ENCODE measurements at regions not wholly inside any gene's neighbourhood (a gene's known extent, or its start where the extent isn't known, plus 50 kb on each side); places are given as distances from the start of the nearest gene placed in this dataset.
"Not testable (repeated sequence)": the region's sequence is repeated elsewhere in the genome, so short reads cannot be mapped to it uniquely, and the experiment has no call there.

DNA sequence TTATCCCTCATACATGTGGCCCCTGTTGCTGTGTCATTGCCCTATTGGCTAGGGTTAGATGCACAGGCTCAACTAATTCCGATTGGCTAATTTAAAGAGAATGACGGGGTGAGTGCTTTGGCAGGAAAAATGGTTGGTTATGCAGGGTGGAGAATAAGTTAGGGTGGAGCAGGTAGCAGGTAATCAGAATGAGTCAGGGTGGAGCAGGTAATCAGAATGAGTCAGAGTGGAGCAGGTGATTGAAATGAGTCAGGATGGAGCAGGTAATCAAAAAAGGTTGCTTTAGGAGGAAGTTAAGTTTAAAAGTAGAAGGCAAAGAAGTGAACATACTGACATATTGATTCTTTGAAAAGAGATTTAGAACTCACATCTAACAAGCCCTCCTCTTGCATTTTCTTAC lies 513.5 kb downstream of the EDEM1 start:
- not testable (repeated sequence) for DNase-seq

DNA sequence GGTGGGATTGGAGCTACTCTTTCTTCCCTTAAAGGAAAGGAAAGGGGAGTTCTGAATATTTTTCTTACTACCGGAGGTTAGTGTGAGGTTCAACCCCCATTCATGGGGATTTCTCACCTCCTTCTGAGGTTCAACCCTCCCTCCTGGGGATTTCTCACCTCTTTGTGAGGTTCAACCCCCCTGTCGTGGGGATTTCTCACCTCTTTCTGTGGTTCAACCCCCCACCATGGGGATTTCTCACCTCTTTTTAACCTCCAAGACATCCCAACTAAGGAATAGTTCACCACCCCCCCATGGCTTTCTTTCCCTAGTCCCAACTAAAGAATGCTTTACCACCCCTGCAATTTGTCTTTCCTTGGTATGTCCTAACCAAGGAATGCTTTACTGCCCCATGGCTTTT lies 520.3 kb downstream of the EDEM1 start:
- DNase-seq = no peak

DNA sequence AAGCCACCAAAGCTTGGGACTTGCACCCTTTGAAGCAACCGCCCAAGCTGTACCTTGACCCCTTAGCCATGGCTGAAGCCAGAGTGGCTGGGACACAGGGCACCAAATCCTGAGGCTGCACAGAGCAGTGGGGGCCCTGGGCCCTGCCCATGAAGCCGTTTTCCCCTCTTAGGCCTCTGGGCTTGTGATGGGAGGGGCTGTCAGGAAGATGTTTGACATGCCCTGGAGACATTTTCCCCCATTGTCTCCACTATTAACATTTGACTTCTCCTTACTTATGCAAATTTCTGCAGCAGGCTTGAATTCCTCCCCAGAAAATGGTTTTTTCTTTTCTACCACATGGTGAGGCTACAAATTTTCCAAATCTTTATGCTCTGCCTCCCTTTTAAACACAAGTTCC lies 522.2 kb downstream of the EDEM1 start:
- no peak for DNase-seq

DNA sequence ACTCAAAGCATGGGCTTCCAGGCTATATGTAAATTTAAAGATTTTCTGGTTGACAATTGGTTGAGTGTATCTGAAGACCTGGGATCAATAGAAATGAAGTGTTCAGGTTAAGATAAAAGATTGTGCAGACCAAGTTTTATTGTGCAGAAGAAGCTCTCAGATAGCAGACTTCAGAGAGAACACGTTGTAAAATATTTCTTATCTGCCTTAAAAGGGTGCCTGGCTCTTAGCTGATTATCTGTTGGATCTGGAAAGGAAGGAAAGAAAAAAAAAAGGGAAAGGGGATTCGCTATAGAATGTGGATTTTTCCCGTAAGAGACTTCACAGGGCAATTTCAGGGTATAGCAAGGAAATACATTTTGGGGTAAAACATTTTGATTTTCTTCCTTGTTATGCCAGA lies 523.2 kb downstream of the EDEM1 start:
- DNase-seq = no peak

DNA sequence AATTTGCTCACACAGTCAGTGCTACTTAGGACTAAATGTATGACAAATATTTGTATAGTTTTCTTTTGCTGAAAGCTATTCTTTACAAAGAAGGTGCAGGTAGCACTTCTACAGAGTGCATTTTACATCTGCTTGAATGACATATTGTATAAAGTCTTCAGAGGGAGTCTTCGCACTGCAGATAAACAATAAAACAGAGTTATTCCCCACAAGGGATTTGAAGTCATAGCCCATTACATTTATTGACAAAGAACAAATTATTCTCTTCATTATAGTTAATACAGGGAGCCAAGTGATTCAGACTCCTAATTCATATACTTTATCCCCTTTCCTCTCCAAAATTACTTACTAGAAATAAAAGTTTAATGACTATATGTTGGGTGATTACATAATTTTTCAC lies 529.7 kb downstream of the EDEM1 start:
- no peak for DNase-seq

DNA sequence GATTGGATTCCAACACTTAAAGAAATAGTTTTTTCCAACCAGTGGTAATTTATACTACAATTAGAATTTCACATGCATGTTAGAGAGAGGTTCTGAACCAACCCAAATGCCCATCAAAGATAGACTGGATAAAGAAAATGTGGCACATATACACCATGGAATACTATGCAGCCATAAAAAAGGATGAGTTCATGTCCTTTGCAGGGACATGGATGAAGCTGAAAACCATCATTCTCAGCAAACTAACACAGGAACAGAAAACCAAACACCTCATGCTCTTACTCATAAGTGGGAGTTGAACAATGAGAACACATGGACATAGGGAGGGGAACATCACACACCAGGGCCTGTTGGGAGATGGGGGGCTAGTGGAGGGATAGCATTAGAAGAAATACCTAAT lies 532.2 kb downstream of the EDEM1 start:
- not testable (repeated sequence) for DNase-seq

DNA sequence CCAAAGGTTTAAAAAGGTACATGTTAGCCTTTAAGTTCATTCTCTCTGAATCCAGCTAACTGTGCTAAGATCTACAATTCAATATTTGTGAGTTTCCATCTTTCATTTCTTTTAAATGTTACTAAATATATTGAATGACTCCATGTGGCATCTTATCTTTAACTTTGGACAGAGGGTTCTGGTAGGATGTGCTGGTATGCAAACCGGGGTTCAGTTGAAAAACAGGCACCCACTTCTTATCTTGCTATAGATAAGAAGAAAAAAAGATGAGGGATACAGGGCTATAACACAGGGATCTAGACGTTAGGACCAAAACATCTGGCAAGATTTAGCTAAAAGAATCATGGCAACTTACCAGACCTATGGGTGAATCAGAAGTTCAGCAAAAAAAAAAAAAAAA lies 538.3 kb downstream of the EDEM1 start:
- DNase-seq = no peak

DNA sequence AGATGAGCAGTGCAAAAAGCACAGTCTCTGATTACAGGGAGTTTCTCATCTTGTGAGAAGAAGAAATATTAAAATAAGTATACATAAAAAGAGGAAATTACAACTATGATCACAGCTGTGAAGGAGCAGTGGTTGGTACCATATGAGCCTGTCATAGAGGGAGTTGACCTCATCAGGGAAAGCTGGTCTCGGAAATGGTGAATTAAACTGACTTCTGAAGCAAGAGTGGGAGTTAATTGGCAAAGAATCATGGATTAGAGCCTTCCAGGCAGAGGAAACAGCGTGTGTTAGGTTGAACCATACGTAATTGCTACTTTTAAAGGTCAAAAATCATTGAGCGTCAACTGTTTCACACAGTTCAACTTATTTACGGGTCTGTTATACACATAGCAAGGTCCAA lies 539.1 kb downstream of the EDEM1 start:
- no peak for DNase-seq

DNA sequence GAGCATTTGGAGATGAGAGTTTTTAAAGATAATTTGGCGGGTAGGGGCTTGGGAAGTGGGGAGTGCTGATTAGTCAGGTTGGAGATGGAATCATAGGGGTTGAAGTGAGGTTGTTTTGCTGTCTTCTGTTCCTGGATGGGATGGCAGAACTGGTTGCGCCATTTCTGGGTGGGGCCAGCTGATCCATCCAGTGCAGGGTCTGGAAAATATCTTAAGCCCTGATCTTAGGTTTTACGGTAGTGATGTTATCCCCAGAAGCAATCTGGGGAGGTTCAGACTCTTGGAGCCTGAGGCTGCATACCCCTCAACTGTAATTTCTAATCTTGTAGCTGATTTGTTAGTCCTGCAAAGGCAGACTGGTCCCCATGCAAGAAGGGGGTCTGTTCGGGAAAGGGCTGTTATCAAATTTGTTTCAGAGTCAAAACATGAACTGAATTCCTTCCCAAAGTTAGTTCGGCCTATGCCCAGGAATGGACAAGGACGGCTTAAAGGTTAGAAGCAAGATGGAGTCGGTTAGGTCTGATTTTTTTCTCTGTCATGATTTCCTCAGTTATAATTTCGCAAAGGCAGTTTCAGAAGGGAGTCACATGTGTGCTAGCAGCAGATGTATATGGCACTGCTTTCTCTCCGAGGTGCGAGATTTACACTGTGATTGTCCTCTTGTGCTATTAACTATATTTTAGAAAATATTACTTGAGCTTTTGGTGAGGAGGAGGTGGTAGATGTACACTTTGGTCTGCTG lies 540.4 kb downstream of the EDEM1 start:
- DNase-seq = no peak

DNA sequence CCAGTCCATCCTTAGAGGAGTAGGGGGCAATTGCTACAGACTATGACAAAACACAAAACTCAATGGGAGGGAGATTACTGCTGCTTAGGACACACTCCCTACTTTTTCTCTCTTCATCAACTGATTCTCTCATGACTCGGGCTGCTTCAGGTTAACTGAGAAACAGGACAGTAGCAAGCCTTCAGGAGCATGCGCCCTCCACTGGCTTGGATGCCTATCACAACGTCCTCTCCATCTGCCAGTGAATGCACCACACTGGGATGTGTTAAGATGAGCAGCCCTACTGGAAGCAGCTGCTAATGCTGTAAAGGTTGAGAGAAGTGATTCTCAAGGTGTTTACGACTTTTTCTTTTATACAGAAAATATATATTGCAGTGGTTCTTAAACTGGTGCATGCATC lies 542.3 kb downstream of the EDEM1 start:
- DNase-seq = no peak

DNA sequence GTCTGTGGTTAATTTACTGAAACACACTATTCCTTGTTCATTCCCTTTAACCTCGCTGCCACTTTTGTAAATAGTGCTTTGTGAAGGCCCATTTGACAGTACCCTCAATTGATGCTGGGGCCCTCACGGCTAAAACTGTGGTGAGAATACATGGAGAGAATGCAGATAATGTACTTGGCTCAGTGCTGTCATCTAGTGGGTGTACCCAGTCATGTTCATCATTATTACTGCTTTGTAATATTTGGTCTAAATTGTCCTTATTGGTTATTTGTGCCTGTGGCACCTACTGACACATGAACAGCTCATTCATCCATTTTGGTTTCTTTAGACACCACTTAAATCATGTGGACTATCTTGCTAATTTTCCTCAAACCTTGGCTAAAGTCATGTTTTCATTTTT lies 543.6 kb downstream of the EDEM1 start:
- no peak for DNase-seq

DNA sequence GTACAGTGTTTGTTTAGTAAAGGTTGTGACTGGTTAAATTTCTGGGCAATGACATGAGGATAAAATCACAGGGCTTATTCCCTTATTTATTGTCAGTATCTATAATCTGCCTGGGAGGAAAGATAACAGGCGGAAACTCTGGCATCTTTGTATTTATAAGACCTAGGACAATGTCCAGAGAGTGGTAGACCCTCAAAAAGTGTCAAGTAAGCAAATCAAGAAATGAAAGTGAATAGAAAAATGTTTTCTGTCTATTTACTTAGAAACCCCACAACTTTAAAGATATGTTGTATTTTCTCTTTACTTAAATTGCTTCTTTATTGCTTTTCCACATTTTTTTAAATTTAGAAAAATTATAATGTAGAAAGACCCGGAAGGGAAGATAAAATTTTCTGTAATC lies 544.6 kb downstream of the EDEM1 start:
- DNase-seq = no peak

DNA sequence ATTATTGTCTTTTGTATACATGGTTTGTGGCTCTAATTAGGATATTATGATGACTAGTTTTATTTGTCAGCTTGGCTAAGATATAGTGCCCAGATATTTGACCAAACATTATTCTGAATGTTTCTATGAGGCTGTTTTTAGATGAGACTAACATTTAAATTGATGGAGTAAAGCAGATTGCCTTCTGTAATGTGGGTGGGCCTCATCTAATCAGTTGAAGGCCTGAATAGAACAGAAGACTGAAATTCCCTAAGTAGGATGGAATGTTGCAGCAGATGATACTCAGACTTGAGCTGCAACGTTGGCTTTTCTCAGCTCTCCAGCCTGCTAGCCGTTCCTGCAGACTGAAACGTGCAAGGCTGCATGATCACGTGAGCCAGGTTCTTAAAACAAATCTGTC lies 546.5 kb downstream of the EDEM1 start:
- no peak for DNase-seq

DNA sequence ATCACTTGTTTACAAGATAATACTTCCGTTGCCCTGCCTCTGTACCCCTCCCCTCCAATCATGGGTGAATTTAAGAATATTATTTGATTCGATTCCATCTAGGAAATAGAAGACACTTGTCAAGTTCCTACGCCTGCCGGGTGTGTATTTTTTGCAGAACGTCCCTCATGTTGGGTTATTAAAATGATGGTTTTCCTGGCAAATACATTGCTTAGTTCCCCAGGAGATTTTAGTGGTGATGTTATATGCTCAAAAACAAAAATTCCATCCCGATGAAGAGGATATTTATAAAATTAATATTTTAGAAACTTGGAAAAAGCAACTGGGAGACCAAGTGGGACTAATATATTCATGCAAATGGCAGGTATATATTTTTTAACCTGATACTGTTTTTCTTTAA lies 548.4 kb downstream of the EDEM1 start:
- no peak for DNase-seq

DNA sequence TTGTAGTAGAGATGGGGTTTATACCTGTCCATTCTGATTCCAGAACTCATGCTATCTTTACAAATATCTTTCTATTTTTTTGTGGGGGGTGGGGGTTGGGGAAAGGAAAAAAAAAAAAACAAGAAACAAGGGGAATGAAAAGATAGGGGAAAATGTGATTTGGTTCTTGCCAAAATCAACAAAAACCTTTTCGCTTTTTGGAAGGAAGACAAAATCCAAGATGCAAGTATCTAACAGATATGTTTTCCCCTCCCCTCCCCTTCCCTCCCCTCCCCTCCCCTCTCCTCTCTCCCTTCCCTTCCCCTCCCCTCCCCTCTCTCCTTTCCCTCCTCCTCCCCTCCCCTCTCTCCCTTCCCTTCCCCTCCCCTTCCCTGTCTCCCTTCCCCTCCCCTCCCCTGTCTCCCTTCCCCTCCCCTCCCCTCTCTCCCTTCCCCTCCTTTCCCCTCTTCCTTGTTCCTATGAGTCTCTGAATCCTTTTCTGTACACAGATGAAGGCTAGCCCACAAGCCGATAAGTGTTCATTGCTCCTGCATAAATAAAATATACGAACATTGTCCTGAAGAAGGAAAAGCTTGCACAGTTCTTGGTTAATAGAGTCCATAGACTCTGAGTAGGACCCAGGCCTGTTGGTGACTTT lies 551.9 kb downstream of the EDEM1 start:
- no peak for DNase-seq

DNA sequence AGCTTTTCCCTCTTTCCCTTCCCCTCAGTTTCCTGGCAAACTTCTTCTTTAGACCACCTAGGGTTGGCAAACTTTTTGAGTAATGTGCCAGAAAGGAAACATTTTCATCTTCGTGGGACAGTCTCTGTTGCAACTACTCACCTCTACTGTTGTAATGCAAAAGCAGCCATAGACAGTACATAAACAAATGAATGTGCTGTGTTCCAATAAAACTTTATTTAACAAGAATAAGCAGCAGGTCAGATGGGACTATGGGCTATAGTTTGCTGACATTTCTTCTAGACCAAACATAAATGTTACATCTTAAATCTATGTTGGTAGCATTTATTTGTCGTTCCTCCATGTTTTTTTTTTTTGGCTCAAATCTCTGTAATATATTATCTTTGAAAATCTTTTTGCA lies 552.4 kb downstream of the EDEM1 start:
- DNase-seq = no peak

DNA sequence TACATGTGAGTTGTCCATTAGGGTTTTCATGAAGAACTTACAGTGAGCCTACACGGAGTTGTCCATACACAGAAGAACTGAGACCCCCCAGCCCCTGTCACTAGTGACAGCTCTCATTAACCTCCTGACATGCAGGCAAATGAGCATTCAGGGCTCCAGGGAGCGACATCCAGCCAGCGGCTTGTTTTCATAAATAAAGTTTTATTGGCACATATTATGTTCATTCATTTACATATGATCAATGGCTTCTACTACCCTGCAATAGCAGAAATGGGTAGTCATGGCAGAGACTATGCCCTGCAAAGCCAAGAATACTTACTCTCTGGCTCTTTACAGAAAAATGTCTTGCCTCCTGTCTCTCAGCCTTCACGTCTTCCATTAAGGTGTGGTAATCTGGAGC lies 553.5 kb downstream of the EDEM1 start:
- DNase-seq = no peak

DNA sequence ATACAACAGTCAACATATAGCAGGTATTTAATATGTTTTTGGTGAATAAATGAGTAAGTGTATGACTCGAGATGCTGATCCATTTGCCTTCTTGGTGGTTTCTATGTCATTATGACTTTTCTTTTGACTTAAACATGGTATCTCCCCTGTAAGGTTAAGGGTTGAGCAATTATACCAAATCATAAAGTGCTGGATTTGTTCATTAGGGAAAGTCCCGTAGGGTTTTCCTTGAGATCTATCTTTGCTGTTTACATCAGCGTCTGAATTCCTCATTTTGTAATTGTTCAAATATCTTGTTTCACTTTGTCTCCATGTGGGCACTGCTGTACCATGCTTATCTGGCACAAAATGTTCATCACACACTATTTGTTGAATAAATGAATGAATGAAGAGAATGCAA lies 562.6 kb downstream of the EDEM1 start:
- no peak for DNase-seq

DNA sequence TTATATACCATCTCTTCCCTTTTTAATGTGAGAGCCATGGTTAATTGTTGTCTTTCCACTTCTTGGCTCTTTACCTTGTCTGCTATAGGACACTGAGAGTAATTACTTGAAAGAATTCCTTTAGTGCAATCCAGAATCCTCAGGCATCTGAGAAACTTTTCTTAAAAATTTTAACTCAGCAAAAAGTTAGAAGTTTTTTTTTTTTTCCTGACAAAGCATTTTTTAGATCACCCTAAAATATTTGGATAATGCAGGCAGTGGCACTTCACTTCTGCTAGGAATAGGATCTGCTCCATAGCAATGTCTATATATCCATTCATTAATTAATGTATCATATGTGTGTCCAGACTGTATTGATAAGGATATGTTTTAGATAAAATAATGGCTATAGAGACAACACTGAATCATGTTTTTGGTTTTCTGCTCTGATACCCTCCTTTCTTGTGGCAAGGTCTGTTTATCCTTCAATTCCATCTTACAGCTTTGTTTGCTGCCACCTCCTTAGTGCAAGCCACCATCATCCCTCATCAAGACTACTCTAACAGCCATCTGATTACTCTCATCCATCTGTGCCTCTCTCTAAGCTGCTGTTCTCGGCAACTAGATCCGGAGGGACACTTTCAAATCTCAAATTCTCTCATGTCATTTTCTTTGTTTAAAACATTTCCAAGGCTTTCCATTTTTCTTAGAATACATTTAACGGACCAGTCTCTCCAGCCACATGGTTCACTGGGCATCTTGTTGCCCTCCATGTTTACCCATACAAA lies 563.5 kb downstream of the EDEM1 start:
- no peak for DNase-seq

DNA sequence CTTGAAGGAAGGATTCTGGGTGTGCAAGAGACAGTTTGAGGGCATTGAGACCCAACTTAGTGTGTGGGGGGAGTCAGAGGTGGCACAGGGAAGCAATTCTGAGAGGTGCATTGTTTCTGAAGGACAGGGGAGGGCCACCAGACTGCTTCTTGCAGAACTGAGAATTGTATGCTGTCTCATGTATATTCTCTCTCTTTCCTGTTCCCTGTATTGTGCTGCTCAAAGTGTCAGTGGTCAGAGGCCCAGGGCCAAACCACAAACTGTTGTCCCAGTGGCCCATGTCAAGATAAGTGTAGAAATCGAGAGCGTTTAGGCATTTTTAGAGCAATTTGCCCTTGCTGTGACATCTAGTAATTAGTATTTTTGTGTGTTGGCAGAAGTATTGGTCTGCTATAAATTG lies 567.1 kb downstream of the EDEM1 start:
- no peak for DNase-seq

DNA sequence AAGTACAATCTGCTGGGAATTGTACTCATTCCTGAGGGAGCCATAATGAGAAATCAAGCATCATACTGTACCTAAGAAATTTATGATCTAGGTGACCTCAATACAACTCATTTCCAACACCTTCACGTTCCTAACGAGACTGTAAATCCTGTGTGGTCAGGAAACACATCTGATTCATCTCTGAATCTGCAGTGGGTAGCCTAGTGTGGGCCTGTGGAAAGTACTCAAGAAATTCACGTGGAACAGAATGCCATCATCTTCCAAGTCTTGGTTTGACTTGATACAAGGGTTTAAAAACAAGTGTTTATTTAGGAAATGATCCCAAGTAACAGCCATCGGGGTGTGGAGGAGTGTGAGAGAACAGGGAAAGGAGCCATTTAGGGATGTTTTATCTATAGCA lies 568.9 kb downstream of the EDEM1 start:
- no peak for DNase-seq

DNA sequence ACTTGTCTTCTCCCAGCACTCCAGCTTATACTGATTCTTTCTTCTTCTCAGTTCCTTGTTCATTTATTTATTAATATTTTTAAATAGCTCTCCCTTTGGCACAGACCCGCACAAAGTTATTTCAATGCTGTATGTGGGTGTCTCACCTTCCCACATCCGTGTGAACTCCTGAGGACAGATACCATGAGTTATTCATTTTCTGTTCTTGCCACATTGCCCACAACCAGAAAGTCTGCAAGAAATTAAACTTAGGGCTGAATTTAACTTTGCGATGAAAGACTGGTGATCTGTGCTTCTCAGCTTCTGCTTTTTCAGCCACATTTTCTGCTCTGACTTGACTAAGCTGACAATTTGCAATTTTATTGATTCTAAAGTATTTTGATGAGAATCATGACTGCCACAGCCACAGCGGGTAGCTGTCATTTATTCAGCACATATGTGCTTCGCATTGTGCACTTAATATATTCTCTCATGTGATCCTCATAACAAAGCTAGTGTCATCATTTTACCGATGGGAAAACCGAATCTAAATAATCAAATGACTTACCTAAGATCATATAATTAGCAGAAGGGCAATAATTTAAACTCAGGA lies 569.8 kb downstream of the EDEM1 start:
- no peak for DNase-seq

DNA sequence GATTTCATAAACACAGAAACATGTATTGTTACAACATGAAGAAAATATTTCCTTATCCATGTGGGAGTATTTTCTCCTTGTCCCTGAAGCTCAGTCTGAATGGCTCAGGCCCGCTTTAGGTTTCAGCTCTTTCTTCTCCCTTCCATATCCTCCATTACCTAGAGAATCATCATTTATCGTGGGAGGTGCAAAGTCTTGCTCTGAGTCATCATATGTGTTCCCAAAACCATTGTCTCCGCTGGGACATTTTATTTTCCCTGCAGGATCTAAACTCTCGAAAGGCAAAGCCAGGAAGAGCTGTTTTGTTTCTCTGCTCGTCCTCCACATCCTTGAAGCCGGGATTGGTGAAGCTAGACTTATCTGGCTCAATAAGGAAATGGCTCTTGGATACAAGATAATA lies 571.2 kb downstream of the EDEM1 start:
- no peak for DNase-seq

DNA sequence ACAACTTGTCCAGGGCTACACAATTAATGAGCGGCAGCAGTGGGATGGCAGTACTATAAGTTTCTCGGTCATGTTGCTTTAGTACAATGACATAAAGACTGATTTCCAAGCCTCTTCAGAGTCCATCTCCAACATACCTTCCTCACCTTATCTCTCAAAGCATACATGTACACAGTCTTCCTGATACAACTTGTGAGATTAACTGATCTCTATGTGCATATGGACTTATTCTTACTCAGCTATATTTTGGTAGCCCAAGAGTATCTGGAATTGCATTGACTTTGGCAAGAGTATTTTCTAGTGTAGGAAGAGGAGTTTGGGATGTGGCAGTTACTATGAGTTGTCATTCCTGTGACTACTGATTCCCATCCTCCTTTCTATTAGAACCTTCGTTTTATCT lies 575.0 kb downstream of the EDEM1 start:
- no peak for DNase-seq
